Activated naive CD8-positive, alpha-beta T cell treated with anti-CD3 and anti-CD28 coated beads, Interleukin-2, amount 10 ng/mL, durations not matched to agents 7 days and 5 days (primary cell): ENCODE measurements at regions not wholly inside any gene's neighbourhood (a gene's known extent, or its start where the extent isn't known, plus 50 kb on each side); places are given as distances from the start of the nearest gene placed in this dataset.

Source experiments
- ATAC-seq: fragments of 150-1000 bp; cut with Tn5 transposase; one replicate; pipeline ENCODE4 v1.10.0; 2021; ENCODE audit warnings: low read depth, moderate library complexity
- POLR2A ChIA-PET: fragments of 350-600 bp; sonication (Branson Sonifier 250); formaldehyde crosslinking; loops from one replicate; lab custom pipeline; 2021; ENCODE audit warnings: antibody characterized with exemption; lab: Charles Lee
- DNase-seq: peaks from one replicate; pipeline ENCODE4 v3.0.0; 2021
- H3K27ac Mint-ChIP-seq: one replicate; pipeline ENCODE4 v1.8.0; 2022; ENCODE audit warnings: mild to moderate bottlenecking, mixed read lengths
- H3K27me3 Mint-ChIP-seq: one replicate; pipeline ENCODE4 v1.8.0; 2022; ENCODE audit warnings: mild to moderate bottlenecking, moderate library complexity, mixed read lengths
- H3K36me3 Mint-ChIP-seq: one replicate; pipeline ENCODE4 v1.8.0; 2021; ENCODE audit warnings: mild to moderate bottlenecking, mixed read lengths
- H3K4me1 Mint-ChIP-seq: one replicate; pipeline ENCODE4 v1.8.0; 2021; ENCODE audit warnings: mixed read lengths
- H3K4me3 Mint-ChIP-seq: one replicate; pipeline ENCODE4 v1.8.0; 2022; ENCODE audit warnings: mild to moderate bottlenecking, moderate library complexity, mixed read lengths
- H3K9me3 Mint-ChIP-seq: one replicate; pipeline ENCODE4 v1.8.0; 2021; ENCODE audit warnings: mixed read lengths

DNA sequence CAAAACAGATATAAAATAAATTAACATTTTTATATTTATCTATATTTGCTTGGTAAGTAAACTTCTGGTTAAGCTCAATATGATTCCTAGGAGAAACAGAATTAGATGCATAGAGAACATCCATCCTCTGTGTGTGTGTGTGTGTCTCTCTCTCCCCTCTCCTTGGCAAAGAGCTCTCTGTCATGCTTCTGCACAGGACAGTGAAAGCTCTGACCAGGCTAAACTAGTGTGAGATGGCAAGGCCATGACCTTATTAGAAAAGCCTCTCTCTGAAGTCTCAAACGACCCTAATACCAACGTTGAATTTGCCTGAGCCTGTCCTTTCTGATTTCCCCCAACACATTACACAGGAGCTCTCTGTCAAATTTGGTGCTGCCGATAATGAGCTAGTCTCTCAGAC is 746.0 kb downstream of the VGLL3 start:
- ATAC-seq (no peak), DNase-seq (no peak)
- Mint-ChIP-seq H3K27me3 (no peaks in the 10 kb centered on the region), H3K4me3 (no peak overlapping the region), H3K27ac (no peak overlapping the region), H3K9me3 (peaks cover 2% of the 10 kb centered on the region), H3K4me1 (no peaks in the 10 kb centered on the region), H3K36me3 (no peaks in the 10 kb centered on the region)
- POLR2A ChIA-PET, result no interaction called here

DNA sequence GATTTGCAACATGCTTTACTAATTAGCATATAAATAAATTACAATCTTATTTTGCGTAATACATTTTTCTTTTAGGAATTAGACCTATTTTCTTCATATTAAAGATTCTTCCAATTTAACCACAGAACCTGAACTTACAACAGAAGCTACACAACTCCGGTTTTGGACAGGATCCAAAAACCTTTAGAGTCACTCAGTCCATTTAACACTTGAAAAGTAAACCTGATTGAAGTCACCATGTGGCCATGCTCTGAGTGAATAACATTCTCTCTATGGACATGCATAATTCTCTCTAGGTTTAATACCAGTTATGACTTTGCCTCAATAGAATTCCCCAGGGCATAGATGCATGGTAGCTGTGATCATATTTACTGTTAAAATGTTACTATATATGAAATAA is 751.0 kb downstream of the VGLL3 start:
- no peaks in the 10 kb centered on the region for H3K27me3 Mint-ChIP-seq
- no peak for ATAC-seq
- POLR2A ChIA-PET, result no interaction called here
- H3K4me3 Mint-ChIP-seq, result no peak overlapping the region
- no peaks in the 10 kb centered on the region for H3K36me3 Mint-ChIP-seq
- no peaks in the 10 kb centered on the region for H3K4me1 Mint-ChIP-seq
- H3K27ac Mint-ChIP-seq, result no peak overlapping the region
- DNase-seq, result no peak
- H3K9me3 Mint-ChIP-seq, result peaks cover 1% of the 10 kb centered on the region

DNA sequence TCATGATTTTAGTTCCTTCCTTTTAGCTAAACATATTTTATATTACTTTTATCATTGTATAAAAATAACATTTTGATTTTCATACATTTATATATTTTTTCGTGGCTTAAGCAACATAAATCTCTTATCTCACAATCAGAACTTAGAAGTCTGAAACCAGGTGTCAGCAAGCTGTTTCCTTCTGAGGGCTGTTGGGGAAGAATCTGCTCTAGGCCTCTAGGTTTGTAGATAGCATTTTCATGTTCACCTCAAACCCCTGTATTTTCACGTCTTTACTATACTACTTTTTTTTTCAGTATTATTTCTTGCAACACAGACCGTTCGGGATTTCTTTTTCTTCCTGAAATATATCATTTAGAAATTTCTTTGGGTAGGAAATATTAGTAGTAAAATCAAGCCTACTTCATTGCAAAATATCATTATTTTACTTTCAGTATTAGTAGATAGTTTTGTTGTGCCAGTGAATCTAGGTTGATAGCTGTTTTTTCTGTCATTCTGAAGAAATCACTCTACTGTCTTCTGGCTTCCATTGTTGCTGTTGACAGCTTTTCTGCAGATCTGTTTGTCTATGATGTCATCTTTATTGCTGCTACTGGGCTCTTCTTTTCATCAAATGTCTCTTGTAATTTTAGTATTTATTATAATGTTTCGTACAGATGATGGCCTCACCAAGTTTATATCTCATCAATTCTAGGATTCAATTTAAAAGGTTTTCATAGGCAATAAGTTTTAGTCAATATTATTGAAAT is 756.3 kb downstream of the VGLL3 start:
- no peaks in the 10 kb centered on the region for H3K9me3 Mint-ChIP-seq
- ATAC-seq, result no peak
- no peaks in the 10 kb centered on the region for H3K36me3 Mint-ChIP-seq
- no peaks in the 10 kb centered on the region for H3K4me1 Mint-ChIP-seq
- H3K27me3 Mint-ChIP-seq, result no peaks in the 10 kb centered on the region
- POLR2A ChIA-PET, result no interaction called here
- no peak overlapping the region for H3K4me3 Mint-ChIP-seq
- H3K27ac Mint-ChIP-seq, result no peak overlapping the region
- DNase-seq, result no peak

DNA sequence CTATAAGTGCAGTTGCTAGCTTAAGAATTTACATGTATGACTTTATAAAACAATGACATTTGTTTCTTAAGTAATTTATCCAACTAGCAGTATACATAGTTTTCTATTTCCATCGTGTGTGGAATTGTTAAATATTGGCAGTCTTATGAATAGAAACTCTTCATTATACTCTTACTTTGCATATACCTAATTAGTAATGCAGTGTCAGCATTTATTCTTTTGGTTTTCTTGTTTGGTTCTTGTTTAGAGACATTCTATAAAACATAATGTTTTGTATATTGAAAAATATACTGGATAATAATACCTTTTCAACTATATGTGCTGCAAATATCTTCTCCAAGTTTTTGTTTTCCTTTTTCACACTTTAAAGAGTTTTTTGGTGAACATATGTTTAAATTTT is 760.2 kb downstream of the VGLL3 start:
- no peak overlapping the region for H3K27ac Mint-ChIP-seq
- POLR2A ChIA-PET, result no interaction called here

DNA sequence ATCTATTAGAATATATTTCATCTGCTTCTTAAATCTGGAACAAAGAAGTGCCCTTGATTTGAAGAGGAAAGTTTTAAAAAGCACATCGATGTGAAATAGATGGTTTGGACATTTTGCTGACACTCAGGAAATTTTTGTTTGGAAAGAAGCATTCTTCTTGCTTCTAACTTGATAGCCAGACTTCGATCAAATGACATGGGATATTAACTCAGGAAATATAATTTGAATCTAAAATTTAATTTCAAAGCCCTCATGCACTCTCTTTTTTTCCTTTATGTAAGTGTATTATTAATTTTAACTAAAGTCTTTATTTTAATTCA is 761.2 kb downstream of the VGLL3 start:
- DNase-seq, result no peak
- Mint-ChIP-seq H3K36me3 (no peaks in the 10 kb centered on the region), H3K4me3 (no peak overlapping the region), H3K4me1 (no peaks in the 10 kb centered on the region), H3K27me3 (no peaks in the 10 kb centered on the region), H3K27ac (no peak overlapping the region), H3K9me3 (no peaks in the 10 kb centered on the region)
- no peak for ATAC-seq
- POLR2A ChIA-PET, result no interaction called here

More for the DNA sequence above, 760.2 kb downstream of the VGLL3 start:
- no peak for DNase-seq
- Mint-ChIP-seq H3K4me3 (no peak overlapping the region), H3K9me3 (no peaks in the 10 kb centered on the region), H3K27me3 (no peaks in the 10 kb centered on the region), H3K4me1 (no peaks in the 10 kb centered on the region), H3K36me3 (no peaks in the 10 kb centered on the region)
- no peak for ATAC-seq

DNA sequence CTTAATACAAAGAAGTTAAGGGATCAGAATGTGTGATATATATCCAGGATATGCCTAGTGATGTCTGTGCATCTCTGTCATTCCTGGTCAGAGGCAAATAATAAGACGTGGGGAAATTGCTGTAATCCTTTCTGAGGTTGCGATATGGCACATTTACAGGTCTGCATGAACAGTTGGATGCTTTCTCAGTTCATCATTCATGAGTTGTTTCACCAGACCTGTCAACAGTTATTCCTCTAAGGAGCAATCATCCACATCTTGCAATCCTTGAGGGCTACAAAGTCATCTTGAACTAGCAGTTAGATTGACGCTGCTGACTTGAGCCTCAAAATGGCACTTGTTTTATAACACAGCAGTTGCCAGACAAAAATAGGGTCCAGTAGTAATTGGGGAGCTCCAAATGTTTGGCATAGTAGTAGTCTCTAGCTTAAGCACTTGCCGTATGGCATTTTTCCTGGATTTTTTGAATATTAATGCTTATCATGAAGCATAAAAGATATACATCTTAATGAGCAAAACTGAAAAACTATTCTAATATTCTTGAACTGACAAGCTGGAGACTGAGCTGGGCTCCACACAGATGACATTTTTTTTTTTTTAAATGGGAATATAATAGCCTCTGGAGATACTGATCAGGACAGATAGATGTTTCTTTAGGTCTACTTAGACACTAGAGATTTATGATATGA is 761.7 kb downstream of the VGLL3 start:
- DNase-seq, result no peak
- Mint-ChIP-seq H3K27ac (no peak overlapping the region), H3K36me3 (no peaks in the 10 kb centered on the region), H3K4me1 (no peaks in the 10 kb centered on the region), H3K9me3 (no peaks in the 10 kb centered on the region), H3K4me3 (no peak overlapping the region), H3K27me3 (no peaks in the 10 kb centered on the region)
- POLR2A ChIA-PET, result no interaction called here
- ATAC-seq, result no peak

DNA sequence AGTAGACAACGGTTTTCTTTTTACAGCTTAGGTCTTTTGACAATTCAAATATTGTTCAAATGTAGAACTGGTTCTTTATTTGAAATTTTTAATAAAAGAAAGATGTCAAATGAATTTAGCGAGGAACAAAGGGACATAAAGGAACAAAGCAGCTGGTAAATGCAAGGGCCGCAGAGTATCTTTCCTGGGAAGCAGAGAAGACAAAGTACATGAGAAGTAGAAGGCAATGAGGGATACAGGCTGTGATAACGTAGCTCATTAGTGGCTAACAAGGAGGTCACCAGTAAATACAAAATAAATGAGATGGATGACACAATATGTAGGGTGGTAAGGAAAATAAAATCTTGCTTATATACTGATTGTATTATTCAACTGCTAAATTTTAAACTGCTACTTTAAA is 762.8 kb downstream of the VGLL3 start:
- ATAC-seq (no peak), DNase-seq (no peak)
- no peak overlapping the region for H3K27ac Mint-ChIP-seq
- POLR2A ChIA-PET, result no interaction called here
- no peak overlapping the region for H3K4me3 Mint-ChIP-seq
- no peaks in the 10 kb centered on the region for H3K27me3 Mint-ChIP-seq
- H3K9me3 Mint-ChIP-seq, result no peaks in the 10 kb centered on the region
- no peaks in the 10 kb centered on the region for H3K36me3 Mint-ChIP-seq
- no peaks in the 10 kb centered on the region for H3K4me1 Mint-ChIP-seq

DNA sequence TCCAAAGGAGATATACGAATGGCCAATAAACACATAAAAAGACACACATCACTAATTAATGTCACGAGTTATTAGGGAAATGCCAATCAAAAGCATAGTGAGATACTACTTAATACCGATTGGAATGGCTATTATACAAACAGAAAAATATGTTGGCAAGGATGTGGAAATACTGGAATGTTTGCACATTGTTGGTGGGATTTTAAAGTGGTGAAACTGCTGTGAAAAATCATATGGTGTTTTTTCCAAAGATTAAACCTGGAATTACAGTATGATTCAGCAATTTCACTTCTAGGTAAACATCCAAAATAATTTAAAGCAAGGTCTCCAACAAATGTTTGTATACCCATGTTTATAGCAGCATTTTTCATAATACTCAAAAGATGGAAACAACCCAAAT is 765.5 kb downstream of the VGLL3 start:
- POLR2A ChIA-PET, result no interaction called here
- ATAC-seq, result no peak
- Mint-ChIP-seq H3K27me3 (no peaks in the 10 kb centered on the region), H3K27ac (no peak overlapping the region), H3K4me3 (no peak overlapping the region), H3K4me1 (no peaks in the 10 kb centered on the region), H3K9me3 (peaks cover 8% of the 10 kb centered on the region), H3K36me3 (no peaks in the 10 kb centered on the region)
- DNase-seq, result no peak

DNA sequence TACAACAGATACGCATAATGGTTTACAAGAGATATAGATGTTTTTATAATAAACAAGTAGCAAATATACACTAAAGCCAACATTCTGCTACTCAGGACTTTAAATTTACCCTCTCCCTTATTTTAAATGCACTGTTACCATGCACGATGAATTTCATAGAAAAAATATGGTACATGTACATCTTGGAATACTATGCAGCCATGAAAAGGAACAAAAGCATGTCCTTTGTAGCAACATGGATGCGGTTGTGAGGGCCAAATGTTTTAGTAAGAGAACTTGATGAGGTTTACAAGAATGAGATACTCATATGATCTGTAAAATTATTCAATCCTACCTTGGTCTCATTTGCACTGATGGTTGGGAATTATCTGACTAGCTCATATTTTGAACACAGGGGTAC is 769.3 kb downstream of the VGLL3 start:
- no peak for ATAC-seq
- Mint-ChIP-seq H3K36me3 (no peaks in the 10 kb centered on the region), H3K9me3 (peaks cover 10% of the 10 kb centered on the region), H3K27ac (no peak overlapping the region), H3K4me3 (no peak overlapping the region), H3K27me3 (no peaks in the 10 kb centered on the region), H3K4me1 (no peaks in the 10 kb centered on the region)
- POLR2A ChIA-PET, result no interaction called here
- no peak for DNase-seq

DNA sequence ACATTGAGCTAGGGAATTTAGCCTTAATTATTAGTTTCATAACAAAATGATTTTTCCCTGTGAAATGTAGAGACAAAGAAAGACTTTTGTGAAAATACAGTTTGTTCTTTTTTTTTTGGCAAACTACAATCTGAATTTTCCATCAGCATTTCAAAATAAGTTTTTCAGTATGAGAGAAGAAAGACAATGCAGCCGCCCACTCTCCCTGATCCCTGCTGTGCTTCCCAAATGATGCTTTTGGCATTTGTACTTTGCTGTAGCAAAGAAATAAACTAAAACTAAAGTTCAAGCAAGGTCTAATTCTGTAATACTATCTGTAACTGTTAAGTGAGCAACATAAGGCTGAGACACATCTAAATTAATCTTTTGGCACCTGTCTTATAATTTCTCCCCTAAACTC is 782.2 kb downstream of the VGLL3 start:
- Mint-ChIP-seq H3K4me3 (no peak overlapping the region), H3K9me3 (peaks cover 1% of the 10 kb centered on the region), H3K27me3 (no peaks in the 10 kb centered on the region), H3K4me1 (no peaks in the 10 kb centered on the region), H3K36me3 (no peaks in the 10 kb centered on the region), H3K27ac (no peak overlapping the region)
- DNase-seq (no peak), ATAC-seq (no peak)
- POLR2A ChIA-PET, result no interaction called here

DNA sequence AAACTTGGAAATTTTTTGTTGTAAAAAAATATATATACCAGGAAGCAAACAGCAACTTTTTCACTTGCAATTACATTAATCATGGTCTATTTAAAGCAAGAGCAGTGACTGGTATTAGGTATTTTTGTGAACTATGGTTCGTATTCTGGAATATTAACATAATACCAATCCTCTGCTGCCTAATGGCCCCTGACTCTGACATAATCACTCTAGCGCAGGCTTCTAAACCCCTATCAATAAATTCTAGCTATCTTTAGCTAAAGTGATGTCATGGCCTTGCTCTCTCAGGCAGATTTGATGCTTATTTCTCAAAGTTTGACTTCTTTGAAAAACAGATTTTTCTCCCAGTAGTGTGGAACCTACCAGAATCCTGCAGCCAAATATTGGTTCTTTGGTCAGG is 808.3 kb downstream of the VGLL3 start:
- Mint-ChIP-seq H3K36me3 (no peaks in the 10 kb centered on the region), H3K9me3 (peaks cover 10% of the 10 kb centered on the region), H3K27ac (no peak overlapping the region), H3K4me3 (no peak overlapping the region), H3K27me3 (no peaks in the 10 kb centered on the region), H3K4me1 (no peaks in the 10 kb centered on the region)
- no peak for ATAC-seq
- no peak for DNase-seq
- POLR2A ChIA-PET, result no interaction called here

DNA sequence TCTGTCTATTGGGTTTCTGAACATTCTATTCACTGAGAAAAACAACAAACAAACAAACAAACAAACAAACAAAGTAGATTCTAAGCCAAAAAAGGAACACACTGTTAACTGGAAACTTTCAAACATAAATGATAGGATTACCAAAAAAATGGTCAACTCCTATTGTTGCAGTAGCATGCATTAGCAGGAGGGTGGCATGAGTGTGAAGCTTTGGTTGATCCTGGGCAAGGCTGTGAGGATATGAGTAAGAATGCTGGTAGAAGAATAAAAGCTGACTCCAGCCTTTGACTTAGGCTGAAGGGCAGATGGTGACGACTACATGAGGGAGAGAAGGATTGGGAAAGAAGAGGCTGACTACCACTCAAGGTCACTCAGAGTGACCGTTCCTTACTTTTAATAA is 810.3 kb downstream of the VGLL3 start:
- POLR2A ChIA-PET, result no interaction called here

DNA sequence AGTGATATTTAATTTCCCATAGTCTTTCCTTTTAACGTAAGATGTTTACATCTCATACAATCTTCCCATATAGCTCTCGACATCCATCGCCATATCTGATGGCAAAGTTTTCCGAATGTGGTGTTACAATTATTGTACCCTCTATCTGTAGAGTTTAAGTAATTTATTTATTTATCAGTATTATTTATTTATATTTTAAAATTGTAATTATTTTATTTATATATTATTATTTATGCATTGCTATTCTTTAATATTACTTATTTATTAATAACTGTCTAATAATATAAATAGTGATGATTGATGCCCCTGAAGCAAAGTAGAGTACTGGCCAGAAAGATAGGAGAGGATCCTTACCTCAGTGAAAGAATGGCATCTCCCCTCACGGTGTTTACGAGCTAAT is 812.9 kb downstream of the VGLL3 start:
- POLR2A ChIA-PET, result no interaction called here
- Mint-ChIP-seq H3K9me3 (peaks cover 3% of the 10 kb centered on the region), H3K36me3 (no peaks in the 10 kb centered on the region), H3K27ac (no peak overlapping the region), H3K27me3 (no peaks in the 10 kb centered on the region), H3K4me3 (no peak overlapping the region), H3K4me1 (no peaks in the 10 kb centered on the region)
- no peak for DNase-seq
- ATAC-seq, result no peak

More for the DNA sequence above, 810.3 kb downstream of the VGLL3 start:
- no peak overlapping the region for H3K4me3 Mint-ChIP-seq
- H3K9me3 Mint-ChIP-seq, result peaks cover 6% of the 10 kb centered on the region
- no peaks in the 10 kb centered on the region for H3K27me3 Mint-ChIP-seq
- no peak for DNase-seq
- H3K27ac Mint-ChIP-seq, result no peak overlapping the region
- H3K36me3 Mint-ChIP-seq, result no peaks in the 10 kb centered on the region
- ATAC-seq, result no peak
- no peaks in the 10 kb centered on the region for H3K4me1 Mint-ChIP-seq

DNA sequence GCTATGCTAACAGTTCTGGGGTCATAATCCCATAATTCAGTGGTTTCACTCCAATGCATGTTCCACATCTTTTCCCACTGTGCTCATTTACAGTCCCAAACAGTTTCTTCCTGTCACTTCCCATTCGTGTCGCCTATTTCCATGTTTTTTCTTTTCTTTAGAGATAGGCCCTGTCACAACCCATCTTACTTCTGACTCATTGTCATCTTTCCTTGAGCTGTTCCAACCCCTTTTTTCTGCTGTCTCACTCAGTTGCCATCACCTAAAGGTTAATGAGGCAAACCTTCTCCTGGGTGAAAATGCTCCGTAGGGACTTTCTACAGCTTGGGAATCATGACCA is 814.5 kb downstream of the VGLL3 start:
- Mint-ChIP-seq H3K4me3 (no peak overlapping the region), H3K4me1 (no peaks in the 10 kb centered on the region), H3K9me3 (peaks cover 4% of the 10 kb centered on the region), H3K36me3 (no peaks in the 10 kb centered on the region), H3K27ac (no peak overlapping the region), H3K27me3 (no peaks in the 10 kb centered on the region)
- DNase-seq (no peak), ATAC-seq (no peak)
- POLR2A ChIA-PET, result no interaction called here
